ENCODE measurements at regions not wholly inside any gene's neighbourhood (a gene's known extent, or its start where the extent isn't known, plus 50 kb on each side); places are given as distances from the start of the nearest gene placed in this dataset.

DNA sequence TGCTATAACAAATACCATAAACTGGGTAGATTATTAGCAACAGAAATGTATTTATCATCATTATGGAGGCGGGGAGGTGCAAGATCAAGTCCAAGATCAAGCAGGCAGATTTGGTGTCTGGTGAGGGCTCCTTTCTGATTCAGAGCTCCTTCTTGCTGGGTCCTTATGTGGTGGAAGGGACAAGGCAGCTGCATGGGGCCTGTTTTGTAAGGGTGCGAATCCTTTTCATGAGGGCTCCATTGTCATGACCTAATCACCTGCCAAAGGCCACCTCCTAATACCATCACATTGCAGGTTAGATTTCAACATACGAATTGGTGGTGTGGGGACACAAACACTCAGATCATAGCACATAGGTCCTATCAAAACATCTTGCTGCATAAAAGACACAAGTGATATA lies 84.4 kb upstream of the CCDC150 start:
- Histone ChIP-seq H2AFZ (ENCODE audit: low read length) (no peak overlapping the region), H2AK5ac (ENCODE audit: insufficient read length, low read length) (no peak overlapping the region), H3K27me3 (ENCODE audit: insufficient read depth, low read length) (no peaks in the 10 kb centered on the region), H3K56ac (ENCODE audit: insufficient read length, low read depth, low read length) (no peak overlapping the region), H2BK15ac (ENCODE audit: low read depth, low read length) (no peak overlapping the region), H4K20me1 (ENCODE audit: control insufficient read depth, insufficient read depth, insufficient read length) (no peaks in the 10 kb centered on the region), H3K9me3 (ENCODE audit: control insufficient read depth, low read depth, low read length) (no peaks in the 10 kb centered on the region), H3K23ac (ENCODE audit: insufficient read length, low read depth, low read length) (no peak overlapping the region), H4K91ac (ENCODE audit: insufficient read length, low read depth, low read length) (no peak overlapping the region), H3K9ac (ENCODE audit: extremely low read depth, insufficient read length, low read length) (no peak overlapping the region), H3K4me1 (ENCODE audit: insufficient read depth, low read length) (no peaks in the 10 kb centered on the region), H3K27ac (ENCODE audit: insufficient read length, low read depth, low read length) (no peak overlapping the region), H3K79me2 (ENCODE audit: insufficient read depth, low read length) (no peaks in the 10 kb centered on the region), H3K18ac (ENCODE audit: insufficient read length, low read depth, low read length) (no peak overlapping the region), H3K4ac (ENCODE audit: low read depth, low read length) (no peak overlapping the region), H2BK5ac (ENCODE audit: insufficient read length, low read length) (no peak overlapping the region), H3K79me1 (ENCODE audit: insufficient read depth, low read depth, low read length, poor library complexity, severe bottlenecking) (no peaks in the 10 kb centered on the region), H3K23me2 (ENCODE audit: insufficient read length, low read depth, low read length, poor library complexity, severe bottlenecking) (no peaks in the 10 kb centered on the region), H4K8ac (replicated peaks; ENCODE audit: insufficient read length, low read depth, low read length) (no peak overlapping the region), H3K14ac (ENCODE audit: insufficient read depth, low read length) (no peak overlapping the region), H3K4me2 (ENCODE audit: insufficient read depth, insufficient read length, low read length) (no peak overlapping the region), H3T11ph (ENCODE audit: low read length) (no peak overlapping the region), H2BK20ac (ENCODE audit: low read depth, low read length, poor library complexity, severe bottlenecking) (no peak overlapping the region), H2BK12ac (ENCODE audit: insufficient read length, low read depth, low read length) (no peak overlapping the region), H2BK120ac (ENCODE audit: low read depth, low read length, poor library complexity, severe bottlenecking) (no peak overlapping the region), H4K5ac (ENCODE audit: insufficient read length, low read depth, low read length) (no peak overlapping the region)
- H3K4me1 Mint-ChIP-seq, result peaks cover 26 to 41% of the 10 kb centered on the region in 2 experiments
- no peaks in the 10 kb centered on the region for H3K36me3 Mint-ChIP-seq (ENCODE audit: insufficient read depth in 1 of 3, low read depth in 3 of 3)
- TF ChIP-seq, protein P1, sequence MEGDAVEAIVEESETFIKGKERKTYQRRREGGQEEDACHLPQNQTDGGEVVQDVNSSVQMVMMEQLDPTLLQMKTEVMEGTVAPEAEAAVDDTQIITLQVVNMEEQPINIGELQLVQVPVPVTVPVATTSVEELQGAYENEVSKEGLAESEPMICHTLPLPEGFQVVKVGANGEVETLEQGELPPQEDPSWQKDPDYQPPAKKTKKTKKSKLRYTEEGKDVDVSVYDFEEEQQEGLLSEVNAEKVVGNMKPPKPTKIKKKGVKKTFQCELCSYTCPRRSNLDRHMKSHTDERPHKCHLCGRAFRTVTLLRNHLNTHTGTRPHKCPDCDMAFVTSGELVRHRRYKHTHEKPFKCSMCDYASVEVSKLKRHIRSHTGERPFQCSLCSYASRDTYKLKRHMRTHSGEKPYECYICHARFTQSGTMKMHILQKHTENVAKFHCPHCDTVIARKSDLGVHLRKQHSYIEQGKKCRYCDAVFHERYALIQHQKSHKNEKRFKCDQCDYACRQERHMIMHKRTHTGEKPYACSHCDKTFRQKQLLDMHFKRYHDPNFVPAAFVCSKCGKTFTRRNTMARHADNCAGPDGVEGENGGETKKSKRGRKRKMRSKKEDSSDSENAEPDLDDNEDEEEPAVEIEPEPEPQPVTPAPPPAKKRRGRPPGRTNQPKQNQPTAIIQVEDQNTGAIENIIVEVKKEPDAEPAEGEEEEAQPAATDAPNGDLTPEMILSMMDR (conservative IDR thresholded peaks at IDR 0.05), result no peak
- no peak overlapping the region for H3K4me3 Mint-ChIP-seq
- no CpG with 5 or more reads among the region's 3 CpGs for WGBS (ENCODE audit: extremely low coverage, insufficient read length, low lambda C conversion rate)
- no peak for DNase-seq
- no peaks in the 10 kb centered on the region for H3K27me3 Mint-ChIP-seq (ENCODE audit: low read depth)
- 0 out of 5 replicates have a peak, but pooled peaks cover 0 to under 1% of the 10 kb centered on the region in 2 experiments for H3K9me3 Mint-ChIP-seq
- no peak overlapping the region; a peak in 1 of 7 replicates for H3K27ac Mint-ChIP-seq

Data from H9 (cell line).